H9 (cell line): ENCODE measurements at regions not wholly inside any gene's neighbourhood (a gene's known extent, or its start where the extent isn't known, plus 50 kb on each side); places are given as distances from the start of the nearest gene placed in this dataset.
A peak's percentile ranks its signal among the peaks of the same experiment; 100 is the strongest.

ENCODE experiments used
- DNase-seq: peaks from one replicate; pipeline ENCODE4 v3.0.0-alpha.2; 2017
- H2AFZ ChIP-seq: one replicate; pipeline ENCODE4 v1.6.1; 2013; ENCODE audit warnings: mild to moderate bottlenecking, low read length, control low read depth, moderate library complexity
- H2AK5ac ChIP-seq: 2 replicates; pipeline ENCODE4 v1.6.1; 2013; ENCODE audit warnings: low read length, control low read depth, mixed read lengths; ENCODE audit not compliant: insufficient read length
- H2BK120ac ChIP-seq: one replicate; pipeline ENCODE4 v1.6.1; 2013; ENCODE audit warnings: low read depth, mild to moderate bottlenecking, low read length, control low read depth, inconsistent platforms; ENCODE audit not compliant: poor library complexity, severe bottlenecking
- H2BK12ac ChIP-seq: 2 replicates; pipeline ENCODE4 v1.6.1; 2013; ENCODE audit warnings: low read length, control low read depth, mixed read lengths, low read depth; ENCODE audit not compliant: insufficient read length
- H2BK15ac ChIP-seq: 2 replicates; pipeline ENCODE4 v1.6.1; 2013; ENCODE audit warnings: low read depth, low read length, control low read depth
- H2BK20ac ChIP-seq: one replicate; pipeline ENCODE4 v1.6.1; 2013; ENCODE audit warnings: low read depth, mild to moderate bottlenecking, low read length, control low read depth, inconsistent platforms; ENCODE audit not compliant: poor library complexity, severe bottlenecking
- H2BK5ac ChIP-seq: 2 replicates; pipeline ENCODE4 v1.6.1; 2013; ENCODE audit warnings: low read length, control low read depth, mixed read lengths; ENCODE audit not compliant: insufficient read length
- H3K14ac ChIP-seq: 2 replicates; pipeline ENCODE4 v1.6.1; 2013; ENCODE audit warnings: low read length, control low read depth; ENCODE audit not compliant: insufficient read depth
- H3K18ac ChIP-seq: 2 replicates; pipeline ENCODE4 v1.6.1; 2013; ENCODE audit warnings: low read depth, mild to moderate bottlenecking, mixed read lengths, low read length, control low read depth; ENCODE audit not compliant: insufficient read length
- H3K23ac ChIP-seq: 2 replicates; pipeline ENCODE4 v1.6.1; 2013; ENCODE audit warnings: low read length, control low read depth, mixed read lengths, low read depth; ENCODE audit not compliant: insufficient read length
- H3K23me2 ChIP-seq: 2 replicates; pipeline ENCODE4 v1.6.1; 2013; ENCODE audit warnings: low read depth, mild to moderate bottlenecking, mixed read lengths, low read length, control low read depth; ENCODE audit not compliant: insufficient read length, poor library complexity, severe bottlenecking
- H3K27ac ChIP-seq: 2 replicates; pipeline ENCODE4 v1.5.1; 2013; ENCODE audit warnings: low read length, control low read depth, mixed read lengths, low read depth; ENCODE audit not compliant: insufficient read length
- H3K27me3 ChIP-seq: 2 replicates; pipeline ENCODE4 v1.6.1; 2013; ENCODE audit warnings: low read length, control low read depth, inconsistent platforms; ENCODE audit not compliant: insufficient read depth
- H3K4ac ChIP-seq: 2 replicates; pipeline ENCODE4 v1.6.1; 2013; ENCODE audit warnings: low read depth, mild to moderate bottlenecking, control low read depth, inconsistent platforms, low read length, moderate library complexity
- H3K4me1 ChIP-seq: 2 replicates; pipeline ENCODE4 v1.6.1; 2013; ENCODE audit warnings: low read length, control low read depth, inconsistent platforms; ENCODE audit not compliant: insufficient read depth
- H3K4me2 ChIP-seq: 2 replicates; pipeline ENCODE4 v1.6.1; 2013; ENCODE audit warnings: low read length, control low read depth, mixed read lengths; ENCODE audit not compliant: insufficient read length, insufficient read depth
- H3K56ac ChIP-seq: 2 replicates; pipeline ENCODE4 v1.6.1; 2013; ENCODE audit warnings: low read depth, mild to moderate bottlenecking, mixed read lengths, low read length, control low read depth; ENCODE audit not compliant: insufficient read length
- H3K79me1 ChIP-seq: 2 replicates; pipeline ENCODE4 v1.6.1; 2013; ENCODE audit warnings: low read depth, mild to moderate bottlenecking, moderate library complexity, low read length, control low read depth, inconsistent platforms; ENCODE audit not compliant: insufficient read depth, poor library complexity, severe bottlenecking
- H3K79me2 ChIP-seq: 2 replicates; pipeline ENCODE4 v1.6.1; 2013; ENCODE audit warnings: low read length, control low read depth, inconsistent platforms; ENCODE audit not compliant: insufficient read depth
- H3K9ac ChIP-seq: 2 replicates; pipeline ENCODE4 v1.6.1; 2013; ENCODE audit warnings: low read length, control low read depth, mixed read lengths; ENCODE audit not compliant: insufficient read length; ENCODE audit errors: extremely low read depth
- H3K9me3 ChIP-seq: one replicate; pipeline ENCODE4 v1.6.1; 2013; ENCODE audit warnings: low read depth, low read length, inconsistent platforms; ENCODE audit not compliant: control insufficient read depth
- H3T11ph ChIP-seq: one replicate; pipeline ENCODE4 v1.6.1; 2013; ENCODE audit warnings: mild to moderate bottlenecking, low read length, control low read depth, inconsistent platforms
- H4K20me1 ChIP-seq: one replicate; pipeline ENCODE4 v1.6.1; 2013; ENCODE audit not compliant: control insufficient read depth, insufficient read length, insufficient read depth
- H4K5ac ChIP-seq: 2 replicates; pipeline ENCODE4 v1.6.1; 2013; ENCODE audit warnings: low read depth, mild to moderate bottlenecking, mixed read lengths, low read length, control low read depth; ENCODE audit not compliant: insufficient read length
- H4K8ac ChIP-seq: replicated peaks from 2 replicates; pipeline ENCODE4 v1.6.1; 2013; ENCODE audit warnings: low read length, control low read depth, mixed read lengths, low read depth; ENCODE audit not compliant: insufficient read length
- H4K91ac ChIP-seq: 2 replicates; pipeline ENCODE4 v1.6.1; 2013; ENCODE audit warnings: low read depth, mild to moderate bottlenecking, moderate library complexity, mixed read lengths, low read length, control low read depth; ENCODE audit not compliant: insufficient read length
- H3K27ac Mint-ChIP-seq, 3 experiments: 2 replicates in 2 of 3; 3 replicates in 1 of 3; pipeline ENCODE4 v1.8.0; 2020 to 2021; ENCODE audit warnings: mixed read lengths in 3 of 3, mild to moderate bottlenecking in 1 of 3, moderate library complexity in 1 of 3
- H3K27me3 Mint-ChIP-seq: 2 replicates; pipeline ENCODE4 v1.8.0; 2021; ENCODE audit warnings: low read depth, mild to moderate bottlenecking, moderate library complexity, mixed read lengths
- H3K36me3 Mint-ChIP-seq, 3 experiments: 2 replicates in 2 of 3; 3 replicates in 1 of 3; pipeline ENCODE4 v1.8.0; 2020 to 2021; ENCODE audit warnings: low read depth in 3 of 3, mixed read lengths in 3 of 3; ENCODE audit not compliant: insufficient read depth in 1 of 3
- H3K4me1 Mint-ChIP-seq, 2 experiments: 2 replicates each; pipeline ENCODE4 v1.8.0; 2020; ENCODE audit warnings: mixed read lengths in 2 of 2
- H3K4me3 Mint-ChIP-seq, 2 experiments: 2 replicates in 1 of 2; 3 replicates in 1 of 2; pipeline ENCODE4 v1.8.0; 2020 to 2021; ENCODE audit warnings: mild to moderate bottlenecking in 2 of 2, mixed read lengths in 2 of 2, moderate library complexity in 1 of 2
- H3K9me3 Mint-ChIP-seq, 2 experiments: 2 replicates in 1 of 2; 3 replicates in 1 of 2; pipeline ENCODE4 v1.8.0; 2020; ENCODE audit warnings: mild to moderate bottlenecking in 2 of 2, mixed read lengths in 2 of 2, moderate library complexity in 1 of 2
- CTCF ChIP-seq: fragments of 200-600 bp; sonication (generic); conservative IDR thresholded peaks from 3 replicates; pipeline ENCODE4 v1.8.0; 2021; ENCODE audit warnings: antibody characterized with exemption, mild to moderate bottlenecking
- WGBS: extraction: QIAGEN DNeasy Blood & Tissue Kit; methylation state at CpG from one replicate; pipeline ENCODE4 v1.1.7; 2013; ENCODE audit warnings: missing lambda C conversion rate, low lambda C conversion rate, mixed read lengths; ENCODE audit not compliant: insufficient read length; ENCODE audit errors: extremely low coverage; 5-methylcytosine and 5-hydroxymethylcytosine counted together

- Histone ChIP-seq H3K4me2 (no peak overlapping the region), H3K27ac (no peak overlapping the region), H3K4ac (no peak overlapping the region), H3K18ac (no peak overlapping the region), H2BK120ac (no peak overlapping the region), H3K56ac (no peak overlapping the region), H3K79me1 (no peaks in the 10 kb centered on the region), H3K9ac (no peak overlapping the region), H3K14ac (no peak overlapping the region), H3K4me1 (peaks cover 3% of the 10 kb centered on the region; the same call in 1 of the 2 replicates), H2BK20ac (no peak overlapping the region), H4K20me1 (no peaks in the 10 kb centered on the region), H4K91ac (no peak overlapping the region), H3K9me3 (no peaks in the 10 kb centered on the region), H3K27me3 (no peaks in the 10 kb centered on the region), H2AK5ac (no peak overlapping the region), H3T11ph (no peak overlapping the region), H2AFZ (no peak overlapping the region), H2BK12ac (no peak overlapping the region), H3K79me2 (no peaks in the 10 kb centered on the region), H2BK5ac (no peak overlapping the region), H2BK15ac (no peak overlapping the region), H3K23me2 (no peaks in the 10 kb centered on the region), H3K23ac (no peak overlapping the region), H4K5ac (no peak overlapping the region), H4K8ac (no peak overlapping the region)
- peaks cover 2% of the 10 kb centered on the region; the same call in 1 of the 2 replicates for H3K27me3 Mint-ChIP-seq
- H3K27ac Mint-ChIP-seq, result no peak overlapping the region
- DNase-seq, result peak; percentile 20
- no peaks in the 10 kb centered on the region for H3K9me3 Mint-ChIP-seq
- peaks cover 24 to 25% of the 10 kb centered on the region in 2 experiments for H3K4me1 Mint-ChIP-seq
- no peak overlapping the region for H3K4me3 Mint-ChIP-seq
- no CpG with 5 or more reads among the region's 6 CpGs for WGBS
- TF ChIP-seq CTCF, result no peak
- no peaks in the 10 kb centered on the region for H3K36me3 Mint-ChIP-seq
Observed at GRCh38 chr17:34182036-34182803, 72.9 kb upstream of the CCL2 start.
